GM21529 (cell line): ENCODE measurements at regions not wholly inside any gene's neighbourhood (a gene's known extent, or its start where the extent isn't known, plus 50 kb on each side); places are given as distances from the start of the nearest gene placed in this dataset.

Source experiments
- ATAC-seq: cut with Tn5 transposase; IDR thresholded peaks from one replicate; pipeline ENCODE4 v1.9.1; 2021; ENCODE audit not compliant: unreplicated experiment

- ATAC-seq: no peak
These were observed 471.1 kb upstream of the WWC1 start for GRCh38 chr5:167820101-167820990.

GRCh38 chr5:167821151-167821550 is 470.3 kb upstream of the WWC1 start:
- ATAC-seq: no peak

- ATAC-seq: no peak
These were observed 469.8 kb upstream of the WWC1 start for GRCh38 chr5:167821669-167822068.

- ATAC-seq: no peak
These were observed 469.2 kb upstream of the WWC1 start for GRCh38 chr5:167822241-167822640.

GRCh38 chr5:167823405-167823804 is 468.0 kb upstream of the WWC1 start:
- ATAC-seq: no peak

GRCh38 chr5:167827766-167828165 is 463.7 kb upstream of the WWC1 start:
- no peak for ATAC-seq

- ATAC-seq: no peak
These were observed 459.5 kb upstream of the WWC1 start for GRCh38 chr5:167831754-167832504.

- ATAC-seq: no peak
These were observed 458.8 kb upstream of the WWC1 start for GRCh38 chr5:167832609-167833008.

- no peak for ATAC-seq
These were observed 458.0 kb upstream of the WWC1 start for GRCh38 chr5:167833456-167833855.

GRCh38 chr5:167835146-167835545 is 456.3 kb upstream of the WWC1 start:
- ATAC-seq: no peak

GRCh38 chr5:167837127-167837526 is 454.3 kb upstream of the WWC1 start:
- ATAC-seq: no peak

- ATAC-seq: no peak
These were observed 452.4 kb upstream of the WWC1 start for GRCh38 chr5:167839065-167839464.

- no peak for ATAC-seq
These were observed 450.8 kb upstream of the WWC1 start for GRCh38 chr5:167840527-167841130.

GRCh38 chr5:167843881-167844572 is 447.4 kb upstream of the WWC1 start:
- no peak for ATAC-seq

GRCh38 chr5:167845952-167846351 is 445.5 kb upstream of the WWC1 start:
- no peak for ATAC-seq

GRCh38 chr5:167849874-167850273 is 441.6 kb upstream of the WWC1 start:
- no peak for ATAC-seq

- ATAC-seq: no peak
These were observed 440.5 kb upstream of the WWC1 start for GRCh38 chr5:167850911-167851310.

GRCh38 chr5:167851416-167851815 is 440.0 kb upstream of the WWC1 start:
- no peak for ATAC-seq

- ATAC-seq: no peak
These were observed 438.9 kb upstream of the WWC1 start for GRCh38 chr5:167852515-167852914.

GRCh38 chr5:167853421-167853820 is 438.0 kb upstream of the WWC1 start:
- no peak for ATAC-seq

- ATAC-seq: no peak
These were observed 435.6 kb upstream of the WWC1 start for GRCh38 chr5:167855818-167856217.
